ENCODE measurements at regions not wholly inside any gene's neighbourhood (a gene's known extent, or its start where the extent isn't known, plus 50 kb on each side); places are given as distances from the start of the nearest gene placed in this dataset.

GRCh38 chr10:121282797-121283515 is 315.3 kb downstream of the FGFR2 start:
- no peak for DNase-seq

DNA sequence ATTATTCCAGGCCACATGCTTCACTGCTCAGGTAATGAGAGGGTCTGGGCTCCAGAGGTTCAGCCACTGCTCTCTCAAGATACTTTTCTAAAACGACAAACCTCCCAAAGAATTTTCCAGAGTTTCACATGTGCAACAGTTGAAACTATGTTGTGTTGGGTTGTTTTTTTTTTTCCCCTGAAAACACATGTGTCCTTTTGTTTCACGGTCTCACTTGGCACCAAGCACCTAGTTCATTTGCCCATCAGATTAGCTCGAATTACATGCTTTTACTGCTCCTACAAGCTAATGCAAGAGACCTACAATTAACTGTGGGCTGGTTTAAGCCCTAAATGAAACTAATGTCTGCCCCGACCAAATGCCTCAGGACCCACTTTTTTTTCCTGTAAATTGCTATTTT is 313.3 kb downstream of the FGFR2 start:
- no peak for DNase-seq

GRCh38 chr10:121285406-121286196 is 312.6 kb downstream of the FGFR2 start:
- DNase-seq, result no peak

GRCh38 chr10:121288011-121288410 is 310.2 kb downstream of the FGFR2 start:
- DNase-seq, result no peak

- DNase-seq, result no peak
Observed at GRCh38 chr10:121288864-121289661, 309.2 kb downstream of the FGFR2 start.

DNA sequence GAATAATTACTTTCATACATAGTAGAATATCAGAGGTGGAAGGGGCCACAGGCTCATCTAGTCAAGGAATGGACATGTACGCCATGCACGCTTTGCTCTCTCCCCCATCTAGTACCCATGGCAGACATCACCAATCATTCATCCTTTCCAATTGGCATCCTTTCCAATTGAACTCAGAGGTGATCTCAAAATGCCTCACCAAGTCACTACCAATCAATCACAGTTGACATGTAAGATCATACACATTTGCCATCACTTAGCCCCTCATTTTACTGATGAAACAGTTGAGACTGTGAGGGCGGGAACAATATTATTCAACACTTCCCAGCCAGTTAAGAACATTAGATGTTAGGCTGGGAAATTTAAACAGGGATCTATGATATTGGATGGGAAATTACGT is 308.4 kb downstream of the FGFR2 start:
- DNase-seq, result no peak

- DNase-seq, result no peak
Observed at GRCh38 chr10:121290674-121291073, 307.6 kb downstream of the FGFR2 start.

DNA sequence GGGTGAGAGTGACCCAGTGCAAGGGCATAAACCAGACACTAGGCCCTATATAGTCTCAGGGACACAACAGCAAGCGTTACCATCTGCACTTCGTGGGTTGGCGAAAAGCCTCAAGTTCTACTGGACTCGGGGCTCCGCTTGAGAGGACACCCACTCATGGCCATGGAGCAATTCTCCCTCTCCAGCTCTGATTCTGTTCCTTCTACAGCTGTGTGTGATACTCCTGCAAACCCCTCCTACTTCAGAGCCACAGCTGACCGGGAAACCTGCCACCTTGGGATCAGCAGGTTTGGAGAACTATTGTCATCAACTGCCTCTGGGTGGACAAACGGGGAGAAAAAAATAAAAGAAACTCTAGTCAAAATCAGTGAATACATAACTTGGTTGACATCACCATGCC is 306.9 kb downstream of the FGFR2 start:
- DNase-seq, result no peak

DNA sequence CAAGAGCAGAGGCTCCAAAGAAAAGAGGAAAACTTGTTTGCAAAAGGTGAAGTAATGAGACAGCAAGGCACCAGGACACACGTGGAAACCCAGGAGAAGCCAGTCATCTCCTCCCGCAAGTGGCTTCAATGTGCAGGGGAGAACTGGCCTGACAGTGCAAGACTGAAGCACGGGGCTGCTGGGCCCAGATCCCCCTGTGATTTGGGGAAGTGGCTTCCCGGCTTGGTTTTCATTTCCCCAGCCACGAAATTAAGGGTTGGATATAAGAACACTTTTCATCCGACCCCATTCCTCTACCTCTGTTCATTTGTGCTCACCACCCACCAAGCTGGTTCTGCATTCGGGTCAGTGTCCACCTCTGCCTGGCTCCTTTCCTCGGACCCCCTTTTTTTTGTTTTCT is 306.4 kb downstream of the FGFR2 start:
- no peak for DNase-seq

DNA sequence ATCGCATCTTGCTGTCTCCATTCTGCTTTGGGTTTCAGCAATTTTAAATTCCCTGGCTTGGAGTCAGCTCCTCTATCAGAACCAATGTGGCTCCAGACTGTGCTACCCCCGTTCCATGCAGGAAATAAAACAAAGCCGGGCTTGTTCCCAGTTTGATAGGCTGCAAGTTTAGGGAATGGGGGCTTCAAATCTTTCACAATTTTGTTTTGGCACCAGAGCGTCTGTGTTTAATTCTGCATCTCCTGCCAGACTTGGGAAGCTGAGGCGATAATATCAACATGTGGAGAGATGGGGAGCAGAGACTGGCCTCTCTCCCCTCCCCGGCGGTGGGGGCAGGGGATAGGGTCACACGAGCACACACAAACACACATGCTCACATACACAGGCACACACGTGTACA is 305.9 kb downstream of the FGFR2 start:
- DNase-seq, result no peak

DNA sequence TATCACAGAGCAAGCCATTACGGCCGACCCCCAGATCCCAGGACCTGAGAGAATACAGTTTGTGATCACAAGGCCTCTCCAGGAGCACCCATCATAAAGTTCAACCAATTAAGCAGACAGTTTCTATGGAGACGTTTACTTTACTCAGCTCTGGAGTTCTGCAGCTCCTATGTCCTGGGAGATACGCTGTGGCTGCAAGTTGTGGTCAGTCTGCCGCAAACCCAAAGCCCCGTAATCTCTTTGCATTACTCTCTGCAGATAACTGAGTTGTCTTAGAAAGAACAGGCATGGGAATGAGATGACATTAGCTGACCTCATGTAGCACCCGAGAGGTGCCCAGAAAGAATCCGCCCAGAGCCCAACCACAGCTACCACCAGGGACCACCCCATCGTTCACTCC is 305.1 kb downstream of the FGFR2 start:
- no peak for DNase-seq

- DNase-seq, result no peak
Observed at GRCh38 chr10:121294630-121295029, 303.6 kb downstream of the FGFR2 start.

DNA sequence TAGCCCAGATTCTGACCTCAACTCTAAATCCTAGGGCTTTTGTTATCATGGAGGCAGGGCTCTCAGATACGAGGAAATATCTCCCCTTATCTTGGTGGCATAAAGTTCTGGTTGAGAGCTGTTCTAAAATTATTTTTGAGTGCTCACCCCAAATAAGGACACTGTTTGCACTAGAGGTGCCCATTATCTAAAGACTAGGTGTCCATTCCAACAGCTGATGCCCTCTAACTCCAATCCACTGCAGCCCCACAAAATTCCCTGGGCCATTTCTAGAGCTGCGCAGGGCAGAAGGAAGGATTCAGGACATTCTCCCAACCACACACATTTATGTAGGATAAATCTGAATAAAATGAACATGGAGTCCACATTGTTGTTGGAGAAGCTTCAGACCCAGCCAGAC is 301.9 kb downstream of the FGFR2 start:
- no peak for DNase-seq

- no peak for DNase-seq
Observed at GRCh38 chr10:121296881-121297585, 301.2 kb downstream of the FGFR2 start.

DNA sequence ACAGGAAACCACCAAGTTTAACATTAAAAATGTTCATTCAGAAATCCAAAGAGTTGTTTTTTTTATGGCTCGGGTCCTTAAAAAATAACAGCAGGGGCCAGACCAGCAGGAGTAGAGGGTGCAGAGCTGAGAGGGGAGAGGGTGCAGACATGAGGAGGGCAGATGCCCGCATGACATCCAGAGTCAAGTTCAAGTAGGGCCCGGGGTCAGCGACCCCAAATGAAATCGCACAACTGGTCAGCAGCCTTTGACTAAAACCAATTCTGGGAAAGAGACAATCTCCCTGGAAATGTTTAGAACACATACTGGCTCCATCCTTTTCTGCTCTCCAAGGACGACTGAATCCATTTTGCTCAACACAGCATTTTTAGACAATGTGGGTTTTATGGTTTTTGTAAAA is 297.5 kb downstream of the FGFR2 start:
- DNase-seq, result no peak

DNA sequence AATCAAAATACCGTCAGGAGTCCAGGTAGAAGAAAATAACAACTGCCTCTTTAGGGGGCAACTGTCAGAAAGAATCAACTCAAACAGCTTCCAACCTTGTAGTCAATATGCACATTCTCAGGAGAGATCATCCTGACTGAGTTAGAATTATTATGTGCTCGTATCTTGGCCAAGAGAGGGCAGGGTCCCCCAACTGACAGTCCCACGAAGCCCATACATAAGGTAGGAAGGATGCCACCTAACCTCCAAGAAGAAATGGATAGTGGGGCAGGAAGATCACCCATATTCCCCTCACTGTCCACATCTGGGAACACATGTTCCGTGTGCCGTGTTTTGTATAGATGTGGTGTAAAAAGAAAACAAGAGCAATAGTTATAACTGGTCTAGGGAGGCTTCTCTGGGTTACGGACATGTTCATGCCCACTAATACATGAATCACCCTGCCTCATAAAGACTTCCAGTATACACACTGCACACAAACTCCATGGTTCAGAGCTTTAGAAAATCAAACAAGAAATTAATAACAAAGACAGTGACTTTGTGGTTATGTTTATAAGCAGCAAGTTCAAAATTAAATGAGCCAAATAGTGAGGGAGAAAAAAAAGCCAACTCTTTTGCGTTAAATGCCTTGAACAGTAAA is 295.6 kb downstream of the FGFR2 start:
- no peak for DNase-seq

- no peak for DNase-seq
Observed at GRCh38 chr10:121303287-121303890, 294.9 kb downstream of the FGFR2 start.

DNA sequence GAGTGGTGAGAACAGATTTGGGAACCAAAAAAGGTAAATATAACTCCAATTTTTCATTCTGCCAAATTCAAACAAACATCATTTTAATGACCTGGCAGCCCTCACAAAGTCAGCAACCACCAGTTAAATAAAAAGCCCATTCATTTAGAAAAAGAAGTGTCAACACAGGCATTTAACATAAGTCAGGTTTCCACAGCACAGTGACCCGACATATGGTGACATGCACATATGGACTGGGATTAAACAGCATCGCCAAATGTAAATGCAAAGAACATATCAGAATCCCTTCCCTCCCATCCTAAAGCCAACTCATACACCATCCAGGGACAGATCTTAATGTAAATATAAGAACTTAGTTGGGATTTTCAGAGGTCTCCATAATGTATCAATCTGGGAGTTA is 293.2 kb downstream of the FGFR2 start:
- DNase-seq, result no peak

DNA sequence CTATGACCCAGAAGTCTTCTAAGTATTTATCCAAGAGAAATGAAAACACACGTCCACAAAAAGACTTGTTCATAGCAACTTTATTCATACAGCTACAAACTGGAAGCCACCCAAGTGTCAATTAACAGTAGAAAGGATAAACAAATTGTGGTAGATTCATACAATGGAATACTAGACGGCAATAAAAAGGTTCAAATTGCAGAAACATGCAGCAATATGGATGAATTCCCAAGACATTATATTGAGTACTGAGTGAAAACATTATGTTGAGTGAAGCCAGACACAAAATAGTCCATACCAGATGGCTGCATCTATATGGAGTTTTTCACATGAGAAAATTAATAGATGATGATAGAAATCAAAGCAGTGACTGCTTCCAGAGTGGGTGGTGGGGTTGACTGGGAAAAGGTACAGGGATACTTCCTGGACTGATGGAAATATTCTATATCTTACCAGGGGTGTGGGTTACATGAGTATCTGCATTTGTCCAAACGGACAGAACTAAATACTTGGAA is 292.0 kb downstream of the FGFR2 start:
- DNase-seq, result no peak

- no peak for DNase-seq
Observed at GRCh38 chr10:121307411-121307980, 290.7 kb downstream of the FGFR2 start.

DNA sequence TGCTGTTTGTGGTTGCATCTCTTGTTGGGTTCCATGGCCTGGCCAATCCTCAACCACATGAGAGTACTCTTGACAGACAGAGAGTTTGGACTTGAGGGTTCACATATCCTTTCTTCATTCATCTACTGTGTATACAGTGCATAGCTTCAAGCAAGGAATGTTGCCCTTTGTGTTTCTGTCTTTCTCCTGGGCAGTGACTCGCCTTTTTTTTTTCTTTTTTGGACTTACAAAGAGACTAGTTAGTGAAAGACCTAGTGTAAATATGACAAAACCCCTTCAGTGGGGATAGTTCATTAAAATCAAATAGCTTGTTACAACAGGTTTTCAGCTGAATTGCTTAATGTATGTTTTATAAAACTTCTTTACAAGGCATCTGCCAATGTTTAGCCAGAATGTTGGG is 290.2 kb downstream of the FGFR2 start:
- DNase-seq, result no peak

- DNase-seq, result no peak
Observed at GRCh38 chr10:121309164-121309563, 289.1 kb downstream of the FGFR2 start.

All from Kasumi-1 (cell line).